ENCODE measurements at regions not wholly inside any gene's neighbourhood (a gene's known extent, or its start where the extent isn't known, plus 50 kb on each side); places are given as distances from the start of the nearest gene placed in this dataset.

DNA sequence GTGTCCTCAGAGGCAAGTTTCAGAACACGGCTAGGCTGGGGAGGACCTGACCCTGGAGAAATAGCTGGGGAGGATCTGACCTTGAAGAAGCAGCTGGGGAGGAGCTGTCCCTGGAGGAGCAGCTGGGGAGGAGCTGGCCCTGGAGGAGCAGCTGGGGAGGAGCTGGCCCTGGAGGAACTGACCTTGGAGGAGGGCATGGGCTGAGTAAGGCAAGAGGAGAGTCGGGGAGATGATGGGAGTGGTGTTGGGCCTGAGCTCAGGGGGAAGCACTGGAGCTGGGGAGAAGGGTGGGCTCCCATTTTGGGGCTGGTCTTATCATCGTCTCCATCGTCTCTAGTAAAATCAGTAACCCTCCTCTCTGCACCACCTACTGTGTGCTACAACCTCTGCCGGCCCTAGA is 179.8 kb upstream of the SHH start:
- TF ChIP-seq POLR2A (IDR thresholded peaks at IDR 0.05; ENCODE audit: low read depth, low read length), result no peak
- no peak for TF ChIP-seq TAF1 (IDR thresholded peaks at IDR 0.05; ENCODE audit: borderline replicate concordance, low read depth, low read length)
- no peak for TF ChIP-seq POLR2AphosphoS5 (IDR thresholded peaks at IDR 0.05; ENCODE audit: low read depth, low read length)

All from GM12892 (cell line).